AG04450 (cell line): ENCODE measurements at regions not wholly inside any gene's neighbourhood (a gene's known extent, or its start where the extent isn't known, plus 50 kb on each side); places are given as distances from the start of the nearest gene placed in this dataset.
"Not testable (repeated sequence)": the region's sequence is repeated elsewhere in the genome, so short reads cannot be mapped to it uniquely, and the experiment has no call there.

Experiments used
- CTCF ChIA-PET: fragments of 300-600, 350-600 bp; formaldehyde crosslinking; extraction: SDS; loops from one replicate; lab custom pipeline; 2022; ENCODE audit warnings: antibody characterized with exemption, inconsistent platforms; lab: Charles Lee
- POLR2A ChIA-PET: fragments of 350-600 bp; formaldehyde crosslinking; extraction: SDS; loops from one replicate; lab custom pipeline; 2021; ENCODE audit warnings: antibody characterized with exemption, inconsistent platforms; lab: Yijun Ruan, JAX
- DNase-seq: peaks from one replicate; pipeline ENCODE4 v3.0.0-alpha.2; 2011; ENCODE audit warnings: low read depth, low spot score
- H3K27ac ChIP-seq: one replicate; pipeline ENCODE4 v1.5.1; 2012; ENCODE audit warnings: low read depth, low read length, control low read depth
- H3K27me3 ChIP-seq: one replicate; pipeline ENCODE4 v1.6.0; 2012; ENCODE audit warnings: low read length; ENCODE audit not compliant: control insufficient read depth, insufficient read depth
- H3K4me3 ChIP-seq: 2 replicates; pipeline ENCODE4 v1.5.1; 2011; ENCODE audit warnings: mild to moderate bottlenecking, low read depth, low read length, control low read depth
- H3K9me3 ChIP-seq: 2 replicates; pipeline ENCODE4 v1.5.1; 2012; ENCODE audit warnings: low read length; ENCODE audit not compliant: control insufficient read depth, insufficient read depth
- CTCF ChIP-seq: IDR thresholded peaks from 2 replicates; pipeline ENCODE4 v1.5.1; 2011; ENCODE audit warnings: low read depth, low read length, control low read depth, inconsistent platforms

GRCh38 chr2:47697000-47697601, 85.8 kb upstream of the MSH6 start:
- H3K9me3 ChIP-seq: no peaks in the 10 kb centered on the region
- no peak overlapping the region for H3K4me3 ChIP-seq
- no peak for DNase-seq
- no peak overlapping the region for H3K27ac ChIP-seq
- TF ChIP-seq CTCF: no peak
- peaks cover 13% of the 10 kb centered on the region for H3K27me3 ChIP-seq
- POLR2A ChIA-PET: no interaction called here
- CTCF ChIA-PET: no interaction called here

GRCh38 chr2:47696478-47696831, 86.5 kb upstream of the MSH6 start:
- Histone ChIP-seq H3K4me3 (no peak overlapping the region), H3K27me3 (peaks cover 13% of the 10 kb centered on the region), H3K27ac (no peak overlapping the region), H3K9me3 (no peaks in the 10 kb centered on the region)
- ChIA-PET CTCF (no interaction called here), POLR2A (no interaction called here)
- no peak for DNase-seq
- TF ChIP-seq CTCF: no peak

- CTCF ChIA-PET: no interaction called here
- POLR2A ChIA-PET: no interaction called here
- H3K27ac ChIP-seq: no peak overlapping the region
- no peak for TF ChIP-seq CTCF
- DNase-seq: no peak
- no peaks in the 10 kb centered on the region; the same call in 1 of the 2 replicates for H3K9me3 ChIP-seq
- peaks cover 13% of the 10 kb centered on the region for H3K27me3 ChIP-seq
- H3K4me3 ChIP-seq: no peak overlapping the region
Observed at GRCh38 chr2:47695800-47696477, 87.0 kb upstream of the MSH6 start.

GRCh38 chr2:47694451-47694850, 88.5 kb upstream of the MSH6 start:
- H3K9me3 ChIP-seq, H3K4me3 ChIP-seq, H3K27ac ChIP-seq, DNase-seq, POLR2A ChIA-PET: not testable (repeated sequence)
- H3K27me3 ChIP-seq: peaks cover 10% of the 10 kb centered on the region
- CTCF ChIA-PET: interaction anchor here (1.0 kb wide), 1 partner anchor 257 kb away, joined by 3 read pairs; no protein-coding TSS in a partner anchor

- POLR2A ChIA-PET, H3K27me3 ChIP-seq, CTCF ChIA-PET, H3K9me3 ChIP-seq, H3K4me3 ChIP-seq, H3K27ac ChIP-seq, DNase-seq: not testable (repeated sequence)
Observed at GRCh38 chr2:47690706-47691325, 92.1 kb upstream of the MSH6 start.

GRCh38 chr2:47690132-47690531, 92.8 kb upstream of the MSH6 start:
- H3K27ac ChIP-seq: no peak overlapping the region
- CTCF ChIA-PET: no interaction called here
- TF ChIP-seq CTCF: no peak
- DNase-seq: no peak
- peaks cover 5% of the 10 kb centered on the region for H3K9me3 ChIP-seq
- POLR2A ChIA-PET: no interaction called here
- no peaks in the 10 kb centered on the region for H3K27me3 ChIP-seq
- no peak overlapping the region for H3K4me3 ChIP-seq

GRCh38 chr2:47689118-47689517, 93.8 kb upstream of the MSH6 start:
- H3K27ac ChIP-seq, H3K27me3 ChIP-seq, H3K9me3 ChIP-seq, POLR2A ChIA-PET, CTCF ChIA-PET, H3K4me3 ChIP-seq, DNase-seq: not testable (repeated sequence)
